OCI-LY1 (cell line): ENCODE measurements at regions not wholly inside any gene's neighbourhood (a gene's known extent, or its start where the extent isn't known, plus 50 kb on each side); places are given as distances from the start of the nearest gene placed in this dataset.

Experiments used
- H2AFZ ChIP-seq: fragments of 200-600 bp; sonication (generic), shearing (Covaris generic); 2 replicates; pipeline ENCODE4 v1.6.0; 2014; ENCODE audit warnings: antibody characterized with exemption, mild to moderate bottlenecking, low read length
- H3F3A ChIP-seq: fragments of 200-600 bp; sonication (generic), shearing (Covaris generic); 2 replicates; pipeline ENCODE4 v1.6.0; 2014; ENCODE audit warnings: mild to moderate bottlenecking, antibody characterized with exemption, low read length, moderate library complexity; ENCODE audit not compliant: insufficient read depth
- H3K27ac ChIP-seq: fragments of 200-600 bp; sonication (generic); 2 replicates; pipeline ENCODE4 v1.5.1; 2014; ENCODE audit warnings: low read length, mixed run types, mild to moderate bottlenecking, low read depth; ENCODE audit not compliant: poor library complexity, severe bottlenecking
- H3K27me3 ChIP-seq: fragments of 200-600 bp; sonication (generic); 2 replicates; pipeline ENCODE4 v1.6.0; 2014; ENCODE audit warnings: antibody characterized with exemption, mild to moderate bottlenecking, low read length, moderate library complexity; ENCODE audit not compliant: insufficient read depth
- H3K36me3 ChIP-seq: fragments of 200-600 bp; sonication (generic); 2 replicates; pipeline ENCODE4 v1.6.1; 2014; ENCODE audit warnings: mild to moderate bottlenecking, antibody characterized with exemption, low read length, moderate library complexity, mixed read lengths; ENCODE audit not compliant: insufficient read depth
- H3K4me1 ChIP-seq: fragments of 200-600 bp; sonication (generic); 2 replicates; pipeline ENCODE4 v1.5.1; 2014; ENCODE audit warnings: mild to moderate bottlenecking, low read length, moderate library complexity; ENCODE audit not compliant: insufficient read depth, severe bottlenecking
- H3K4me2 ChIP-seq: fragments of 200-600 bp; sonication (generic), shearing (Covaris generic); 2 replicates; pipeline ENCODE4 v1.6.1; 2014; ENCODE audit warnings: low read length
- H3K4me3 ChIP-seq: fragments of 200-600 bp; sonication (generic); 2 replicates; pipeline ENCODE4 v1.5.1; 2014; ENCODE audit warnings: low read length, low read depth, mild to moderate bottlenecking, mixed read lengths; ENCODE audit not compliant: poor library complexity, severe bottlenecking
- H3K79me2 ChIP-seq: fragments of 200-600 bp; shearing (Covaris generic); 2 replicates; pipeline ENCODE4 v1.6.1; 2016; ENCODE audit warnings: mixed run types, low read length, mixed read lengths; ENCODE audit not compliant: insufficient read depth
- H3K9ac ChIP-seq: fragments of 200-600 bp; sonication (generic), shearing (Covaris generic); 2 replicates; pipeline ENCODE4 v1.6.1; 2014; ENCODE audit warnings: mild to moderate bottlenecking, low read length, mixed read lengths
- H3K9me2 ChIP-seq: fragments of 200-600 bp; sonication (generic), shearing (Covaris generic); 2 replicates; pipeline ENCODE4 v1.6.1; 2014; ENCODE audit warnings: low read depth, mild to moderate bottlenecking, low read length, mixed read lengths
- H3K9me3 ChIP-seq: fragments of 200-600 bp; shearing (Covaris generic); 2 replicates; pipeline ENCODE4 v1.6.1; 2014; ENCODE audit warnings: low read length, mixed read lengths
- H4K20me1 ChIP-seq: fragments of 200-600 bp; sonication (generic), shearing (Covaris generic); 2 replicates; pipeline ENCODE4 v1.6.0; 2016; ENCODE audit warnings: mild to moderate bottlenecking, low read length; ENCODE audit not compliant: insufficient read depth
- EZH2 ChIP-seq: fragments of 200-600 bp; sonication (generic), shearing (Covaris generic); IDR thresholded peaks from 2 replicates; pipeline ENCODE4 v1.8.0; 2017; ENCODE audit warnings: borderline replicate concordance, mixed run types, mild to moderate bottlenecking, antibody characterized with exemption, low read length, moderate library complexity, mixed read lengths
- TF ChIP-seq, protein P1 (sequence below): fragments of 200-600 bp; sonication (generic), shearing (Covaris generic); IDR thresholded peaks from 2 replicates; pipeline ENCODE4 v1.5.1; 2017; ENCODE audit warnings: mild to moderate bottlenecking, antibody characterized with exemption, low read length, moderate library complexity, mixed read lengths

DNA sequence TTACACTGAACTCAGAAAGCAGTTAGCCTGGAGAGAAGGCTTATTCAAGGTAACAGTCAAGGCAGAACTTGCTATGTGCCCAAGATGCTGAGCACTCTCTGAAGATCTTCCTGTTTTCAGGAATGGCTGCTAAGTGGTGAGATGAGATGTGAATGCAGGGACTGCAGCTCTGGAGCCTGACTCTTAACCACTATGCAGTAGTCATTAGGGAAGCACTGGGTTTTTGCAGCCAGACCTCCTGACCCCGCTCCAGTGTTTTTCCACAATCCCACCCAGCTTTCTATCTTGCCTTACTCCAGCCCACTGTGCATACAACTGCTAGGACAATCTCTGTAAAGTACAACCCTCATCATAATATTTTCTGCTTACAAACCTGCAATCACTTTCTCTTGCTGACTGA, 95.2 kb upstream of the LNX1 start:
- no peak overlapping the region for H3K9ac ChIP-seq
- TF ChIP-seq EZH2, result no peak
- TF ChIP-seq, protein P1, sequence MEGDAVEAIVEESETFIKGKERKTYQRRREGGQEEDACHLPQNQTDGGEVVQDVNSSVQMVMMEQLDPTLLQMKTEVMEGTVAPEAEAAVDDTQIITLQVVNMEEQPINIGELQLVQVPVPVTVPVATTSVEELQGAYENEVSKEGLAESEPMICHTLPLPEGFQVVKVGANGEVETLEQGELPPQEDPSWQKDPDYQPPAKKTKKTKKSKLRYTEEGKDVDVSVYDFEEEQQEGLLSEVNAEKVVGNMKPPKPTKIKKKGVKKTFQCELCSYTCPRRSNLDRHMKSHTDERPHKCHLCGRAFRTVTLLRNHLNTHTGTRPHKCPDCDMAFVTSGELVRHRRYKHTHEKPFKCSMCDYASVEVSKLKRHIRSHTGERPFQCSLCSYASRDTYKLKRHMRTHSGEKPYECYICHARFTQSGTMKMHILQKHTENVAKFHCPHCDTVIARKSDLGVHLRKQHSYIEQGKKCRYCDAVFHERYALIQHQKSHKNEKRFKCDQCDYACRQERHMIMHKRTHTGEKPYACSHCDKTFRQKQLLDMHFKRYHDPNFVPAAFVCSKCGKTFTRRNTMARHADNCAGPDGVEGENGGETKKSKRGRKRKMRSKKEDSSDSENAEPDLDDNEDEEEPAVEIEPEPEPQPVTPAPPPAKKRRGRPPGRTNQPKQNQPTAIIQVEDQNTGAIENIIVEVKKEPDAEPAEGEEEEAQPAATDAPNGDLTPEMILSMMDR, result no peak
- no peaks in the 10 kb centered on the region for H3K36me3 ChIP-seq
- H3K79me2 ChIP-seq, result no peaks in the 10 kb centered on the region
- peaks cover 14% of the 10 kb centered on the region for H3K4me1 ChIP-seq
- H3F3A ChIP-seq, result no peaks in the 10 kb centered on the region
- no peak overlapping the region for H3K27ac ChIP-seq
- no peak overlapping the region for H3K4me2 ChIP-seq
- H3K27me3 ChIP-seq, result no peaks in the 10 kb centered on the region
- H3K9me3 ChIP-seq, result no peaks in the 10 kb centered on the region
- H3K4me3 ChIP-seq, result no peak overlapping the region
- no peaks in the 10 kb centered on the region for H3K9me2 ChIP-seq
- H2AFZ ChIP-seq, result no peak overlapping the region
- H4K20me1 ChIP-seq, result no peaks in the 10 kb centered on the region

DNA sequence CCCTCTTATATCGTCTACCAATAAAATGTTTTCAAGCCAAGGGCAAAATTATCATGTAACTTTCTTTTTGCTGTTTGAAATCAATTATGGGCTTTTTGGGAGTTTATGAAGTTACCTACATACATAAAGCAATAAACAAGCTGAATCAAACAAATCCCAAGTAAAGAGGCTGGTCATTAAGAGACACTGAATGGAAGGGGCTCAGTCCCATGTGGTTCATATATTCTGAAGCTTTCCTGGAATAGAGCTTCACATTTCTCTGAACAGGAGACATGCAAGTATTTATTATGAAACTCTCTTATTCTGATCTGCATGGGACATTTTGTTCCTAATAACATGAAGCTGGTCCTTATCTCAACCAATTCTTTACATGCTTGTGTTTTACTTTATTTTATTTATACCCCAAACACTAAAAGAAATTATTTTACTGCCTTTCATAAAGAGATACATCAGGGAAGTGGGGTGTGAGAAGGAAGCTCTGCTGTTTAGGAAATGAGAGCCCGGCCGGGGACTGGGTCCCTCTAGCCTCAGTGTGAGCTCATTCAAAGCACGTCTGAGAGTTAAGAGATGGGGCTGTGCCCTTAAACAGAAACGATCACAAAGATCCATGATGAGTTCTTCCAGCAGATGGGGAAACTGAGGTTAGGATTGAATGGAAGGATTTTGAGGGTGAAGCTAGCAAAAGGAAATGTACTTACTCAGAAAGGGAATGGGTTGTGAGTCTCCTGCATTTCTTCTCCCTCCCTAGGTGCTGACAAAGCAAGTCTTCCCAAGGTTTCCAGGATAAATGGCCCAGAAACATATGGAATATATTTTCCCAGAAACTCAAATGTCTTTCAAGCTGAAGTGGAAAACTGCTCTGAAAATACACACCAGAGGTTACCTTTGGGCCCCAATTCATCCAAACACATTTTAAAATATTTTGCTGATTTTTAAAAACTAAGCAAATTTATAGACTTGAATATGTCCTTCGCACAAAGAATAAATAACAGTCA, 93.1 kb upstream of the LNX1 start:
- Histone ChIP-seq H3K4me2 (no peak overlapping the region), H3K4me1 (peaks cover 8% of the 10 kb centered on the region)

DNA sequence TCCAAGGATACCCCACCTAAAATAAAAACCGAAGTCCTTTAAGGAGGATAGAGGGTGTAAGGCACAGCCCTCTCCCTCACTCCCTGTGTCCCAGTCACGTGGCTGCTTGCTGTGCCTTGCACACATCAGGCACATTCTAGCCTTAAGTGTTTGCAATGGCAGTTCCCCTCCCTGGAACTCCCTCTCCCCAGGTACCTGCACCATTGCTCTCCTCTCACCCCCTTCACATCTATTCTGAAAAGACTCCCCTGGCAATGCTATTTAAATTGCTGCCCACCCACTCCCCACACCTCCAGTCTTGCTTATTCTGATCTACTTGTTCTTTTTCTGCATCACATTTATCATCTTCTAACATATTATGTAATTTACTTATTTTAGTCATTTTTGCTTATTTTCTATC, 91.6 kb upstream of the LNX1 start:
- Histone ChIP-seq H4K20me1 (no peaks in the 10 kb centered on the region), H3K9me2 (no peaks in the 10 kb centered on the region), H3K4me1 (no peaks in the 10 kb centered on the region), H3K27ac (no peak overlapping the region), H3K36me3 (no peaks in the 10 kb centered on the region), H3K79me2 (no peaks in the 10 kb centered on the region), H3F3A (no peaks in the 10 kb centered on the region), H3K4me3 (no peak overlapping the region), H3K9ac (no peak overlapping the region), H2AFZ (no peak overlapping the region), H3K9me3 (no peaks in the 10 kb centered on the region), H3K4me2 (no peak overlapping the region), H3K27me3 (no peaks in the 10 kb centered on the region)
- TF ChIP-seq EZH2, result no peak
- TF ChIP-seq, protein P1, result no peak

More for the DNA sequence above, 93.1 kb upstream of the LNX1 start:
- H3K36me3 ChIP-seq, result no peaks in the 10 kb centered on the region
- H3K27me3 ChIP-seq, result no peaks in the 10 kb centered on the region
- no peak overlapping the region for H3K27ac ChIP-seq
- no peaks in the 10 kb centered on the region for H3K79me2 ChIP-seq
- TF ChIP-seq EZH2, result no peak
- TF ChIP-seq, protein P1, result no peak
- no peaks in the 10 kb centered on the region for H3K9me2 ChIP-seq
- no peak overlapping the region for H3K4me3 ChIP-seq
- no peaks in the 10 kb centered on the region for H3K9me3 ChIP-seq
- H4K20me1 ChIP-seq, result no peaks in the 10 kb centered on the region
- no peak overlapping the region for H2AFZ ChIP-seq
- H3K9ac ChIP-seq, result no peak overlapping the region
- no peaks in the 10 kb centered on the region for H3F3A ChIP-seq
